NCI-H748 (cell line): ENCODE measurements at regions not wholly inside any gene's neighbourhood (a gene's known extent, or its start where the extent isn't known, plus 50 kb on each side); places are given as distances from the start of the nearest gene placed in this dataset.
"Not testable (repeated sequence)": the region's sequence is repeated elsewhere in the genome, so short reads cannot be mapped to it uniquely, and the experiment has no call there.

Experiments used
- DNase-seq: peaks from one replicate; lab custom pipeline; 2025; ENCODE audit not compliant: unreplicated experiment; lab: John Stamatoyannopoulos, UW

GRCh38 chr15:53133255-53133850, 343.2 kb upstream of the ONECUT1 start:
- no peak for DNase-seq

GRCh38 chr15:53130943-53131342, 340.8 kb upstream of the ONECUT1 start:
- no peak for DNase-seq

- no peak for DNase-seq
Observed at GRCh38 chr15:53129121-53129904, 339.2 kb upstream of the ONECUT1 start.

- DNase-seq = no peak
Observed at GRCh38 chr15:53128652-53129051, 338.5 kb upstream of the ONECUT1 start.

- DNase-seq = no peak
Observed at GRCh38 chr15:53126144-53126543, 336.0 kb upstream of the ONECUT1 start.

GRCh38 chr15:53122818-53123217, 332.7 kb upstream of the ONECUT1 start:
- DNase-seq = no peak

- not testable (repeated sequence) for DNase-seq
Observed at GRCh38 chr15:53116915-53117314, 326.8 kb upstream of the ONECUT1 start.

- DNase-seq = no peak
Observed at GRCh38 chr15:53116169-53116568, 326.0 kb upstream of the ONECUT1 start.

GRCh38 chr15:53115563-53115962, 325.4 kb upstream of the ONECUT1 start:
- DNase-seq = no peak

GRCh38 chr15:53114960-53115359, 324.8 kb upstream of the ONECUT1 start:
- no peak for DNase-seq

- no peak for DNase-seq
Observed at GRCh38 chr15:53110999-53111398, 320.9 kb upstream of the ONECUT1 start.

- DNase-seq = no peak
Observed at GRCh38 chr15:53108319-53108718, 318.2 kb upstream of the ONECUT1 start.

- DNase-seq = no peak
Observed at GRCh38 chr15:53107855-53108254, 317.7 kb upstream of the ONECUT1 start.

- DNase-seq = no peak
Observed at GRCh38 chr15:53106505-53107286, 316.6 kb upstream of the ONECUT1 start.

GRCh38 chr15:53102483-53102882, 312.3 kb upstream of the ONECUT1 start:
- DNase-seq = no peak

GRCh38 chr15:53080484-53080883, 290.3 kb upstream of the ONECUT1 start:
- DNase-seq = no peak

GRCh38 chr15:53074221-53074620, 284.1 kb upstream of the ONECUT1 start:
- DNase-seq = no peak

- no peak for DNase-seq
Observed at GRCh38 chr15:53072077-53072476, 281.9 kb upstream of the ONECUT1 start.

- DNase-seq = no peak
Observed at GRCh38 chr15:53068636-53069035, 278.5 kb upstream of the ONECUT1 start.

- no peak for DNase-seq
Observed at GRCh38 chr15:53059273-53060043, 269.3 kb upstream of the ONECUT1 start.

- DNase-seq = no peak
Observed at GRCh38 chr15:53046153-53046790, 256.1 kb upstream of the ONECUT1 start.
